ENCODE measurements at regions not wholly inside any gene's neighbourhood (a gene's known extent, or its start where the extent isn't known, plus 50 kb on each side); places are given as distances from the start of the nearest gene placed in this dataset.
"Not testable (repeated sequence)": the region's sequence is repeated elsewhere in the genome, so short reads cannot be mapped to it uniquely, and the experiment has no call there.

DNA sequence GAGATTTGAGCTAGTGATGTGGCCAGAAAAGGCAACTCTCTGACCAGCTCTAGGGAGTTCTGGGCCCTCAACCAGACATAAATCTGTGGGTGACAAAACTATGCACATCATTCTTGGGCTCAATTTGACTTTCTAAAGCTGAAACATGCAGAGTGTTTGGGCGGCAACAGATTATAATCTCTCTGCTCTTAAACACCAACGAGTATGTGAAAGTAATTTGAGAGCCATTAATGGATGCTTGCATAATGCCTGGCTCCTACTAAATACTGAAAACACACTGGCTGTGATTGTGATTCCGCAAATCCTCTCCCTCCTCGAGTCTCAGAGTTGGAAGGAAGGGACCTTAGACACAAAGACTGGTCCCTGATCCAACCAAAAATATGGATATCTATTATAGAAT is 186.7 kb downstream of the UACA start:
- Histone ChIP-seq H3K4me1 (ENCODE audit: control insufficient read depth, insufficient read depth, low read length) (peaks cover 19% of the 10 kb centered on the region), H3K9me3 (ENCODE audit: control insufficient read depth, low read length) (no peaks in the 10 kb centered on the region), H3K9ac (ENCODE audit: low read length) (no peak overlapping the region), H3K27me3 (replicated peaks; ENCODE audit: control insufficient read depth, insufficient read depth, low read length) (peaks cover 85% of the 10 kb centered on the region), H3K36me3 (ENCODE audit: control insufficient read depth, insufficient read depth, low read length, severe bottlenecking) (no peaks in the 10 kb centered on the region), H3K4me3 (ENCODE audit: low read length) (no peak overlapping the region)
- DNase-seq (ENCODE audit: low read depth), result peak; percentile 19

DNA sequence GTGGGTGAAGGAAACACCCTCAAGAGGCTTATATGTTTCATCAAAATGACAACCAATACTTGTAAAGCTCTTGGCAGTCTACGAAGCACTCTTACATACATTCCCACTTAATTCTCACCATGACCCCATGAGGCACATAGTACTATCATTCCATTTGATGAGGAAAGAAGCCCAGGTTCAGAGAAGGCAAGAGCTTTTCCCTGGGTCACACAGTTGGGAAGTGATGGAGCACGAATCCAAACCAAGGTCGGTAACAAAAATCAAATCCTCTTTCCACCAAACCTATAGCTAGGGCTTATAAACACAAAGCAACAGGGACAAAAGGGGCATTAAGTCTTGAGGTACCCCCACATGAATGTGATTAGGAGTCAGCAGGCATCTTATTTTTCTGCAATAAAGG is 187.1 kb downstream of the UACA start:
- no peak for DNase-seq (ENCODE audit: low read depth)
- Histone ChIP-seq H3K4me3 (ENCODE audit: low read length) (no peak overlapping the region), H3K36me3 (ENCODE audit: control insufficient read depth, insufficient read depth, low read length, severe bottlenecking) (no peaks in the 10 kb centered on the region), H3K9ac (ENCODE audit: low read length) (no peak overlapping the region), H3K9me3 (ENCODE audit: control insufficient read depth, low read length) (peaks cover 2% of the 10 kb centered on the region), H3K27me3 (replicated peaks; ENCODE audit: control insufficient read depth, insufficient read depth, low read length) (peaks cover 86% of the 10 kb centered on the region), H3K4me1 (ENCODE audit: control insufficient read depth, insufficient read depth, low read length) (peaks cover 19% of the 10 kb centered on the region)

DNA sequence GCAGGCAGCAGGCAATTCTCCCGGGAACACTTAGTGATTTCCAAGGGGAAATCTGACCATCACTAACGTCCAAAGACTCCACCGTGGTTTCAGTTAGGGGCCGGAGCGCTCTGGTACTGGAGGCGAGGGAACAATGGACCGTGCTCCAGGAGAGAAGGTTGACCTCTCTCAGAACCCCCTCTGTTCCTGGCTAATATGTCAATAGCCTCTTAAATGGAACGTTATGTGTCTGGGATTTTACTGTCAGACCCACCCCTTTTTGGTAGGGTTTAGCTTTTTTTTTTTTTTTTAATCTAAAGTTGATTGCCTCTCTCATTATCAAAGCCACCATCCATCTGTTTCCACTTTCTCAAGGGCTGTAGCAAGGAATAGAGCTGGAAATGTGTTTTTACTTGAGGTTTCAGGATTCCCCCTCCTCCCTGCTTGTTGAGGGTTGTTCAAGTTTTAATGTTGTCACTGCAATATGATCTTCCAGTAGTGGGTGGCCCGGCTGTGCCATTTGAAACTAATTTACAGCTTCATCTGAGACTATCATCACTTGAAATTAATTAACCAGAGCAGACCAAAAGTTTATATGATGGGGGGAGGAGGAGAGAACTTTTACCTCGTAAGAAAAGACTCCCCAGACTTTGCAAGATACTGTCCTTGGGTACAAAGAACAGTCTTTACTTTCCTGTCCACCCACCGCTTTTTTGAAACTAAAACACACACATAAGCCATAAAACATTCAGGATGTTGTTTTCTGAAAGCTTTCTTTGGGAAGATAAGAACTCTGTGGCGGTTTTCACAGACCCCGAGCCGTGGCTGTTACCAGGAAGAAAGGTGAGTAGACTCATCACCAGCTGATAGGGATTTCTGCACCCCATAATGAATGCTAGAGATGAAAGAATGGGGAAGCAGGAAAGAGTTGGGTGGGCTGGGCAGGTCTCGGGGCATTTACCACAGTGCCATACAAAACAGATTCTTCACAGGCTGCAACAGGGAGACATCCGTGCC is 187.8 kb downstream of the UACA start:
- DNase-seq (ENCODE audit: low read depth), result peak; percentile 72
- Histone ChIP-seq H3K27me3 (replicated peaks; ENCODE audit: control insufficient read depth, insufficient read depth, low read length) (peaks cover 81% of the 10 kb centered on the region), H3K9me3 (ENCODE audit: control insufficient read depth, low read length) (peaks cover 2% of the 10 kb centered on the region), H3K4me1 (ENCODE audit: control insufficient read depth, insufficient read depth, low read length) (peaks cover 19% of the 10 kb centered on the region), H3K9ac (ENCODE audit: low read length) (no peak overlapping the region), H3K4me3 (ENCODE audit: low read length) (peak overlapping the region; percentile 26), H3K36me3 (ENCODE audit: control insufficient read depth, insufficient read depth, low read length, severe bottlenecking) (no peaks in the 10 kb centered on the region)

DNA sequence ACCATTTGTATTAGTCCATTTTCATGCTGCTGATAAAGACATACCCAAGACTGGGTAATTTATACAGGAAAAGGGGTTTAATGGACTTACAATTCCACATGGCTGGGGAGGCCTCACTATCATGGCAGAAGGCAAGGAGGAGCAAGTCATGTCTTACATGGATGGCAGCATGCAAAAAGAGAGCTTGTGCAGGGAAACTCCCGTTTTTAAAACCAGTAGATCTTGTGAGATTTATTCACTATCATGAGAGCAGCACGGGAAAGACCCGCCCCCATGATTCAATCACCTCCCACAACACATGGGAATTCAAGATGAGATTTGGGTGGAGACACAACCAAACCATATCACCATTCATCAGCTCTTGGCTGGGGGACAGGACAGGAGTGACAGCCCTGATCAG is 189.0 kb downstream of the UACA start:
- peaks cover 70% of the 10 kb centered on the region for H3K27me3 ChIP-seq (replicated peaks; ENCODE audit: control insufficient read depth, insufficient read depth, low read length)

DNA sequence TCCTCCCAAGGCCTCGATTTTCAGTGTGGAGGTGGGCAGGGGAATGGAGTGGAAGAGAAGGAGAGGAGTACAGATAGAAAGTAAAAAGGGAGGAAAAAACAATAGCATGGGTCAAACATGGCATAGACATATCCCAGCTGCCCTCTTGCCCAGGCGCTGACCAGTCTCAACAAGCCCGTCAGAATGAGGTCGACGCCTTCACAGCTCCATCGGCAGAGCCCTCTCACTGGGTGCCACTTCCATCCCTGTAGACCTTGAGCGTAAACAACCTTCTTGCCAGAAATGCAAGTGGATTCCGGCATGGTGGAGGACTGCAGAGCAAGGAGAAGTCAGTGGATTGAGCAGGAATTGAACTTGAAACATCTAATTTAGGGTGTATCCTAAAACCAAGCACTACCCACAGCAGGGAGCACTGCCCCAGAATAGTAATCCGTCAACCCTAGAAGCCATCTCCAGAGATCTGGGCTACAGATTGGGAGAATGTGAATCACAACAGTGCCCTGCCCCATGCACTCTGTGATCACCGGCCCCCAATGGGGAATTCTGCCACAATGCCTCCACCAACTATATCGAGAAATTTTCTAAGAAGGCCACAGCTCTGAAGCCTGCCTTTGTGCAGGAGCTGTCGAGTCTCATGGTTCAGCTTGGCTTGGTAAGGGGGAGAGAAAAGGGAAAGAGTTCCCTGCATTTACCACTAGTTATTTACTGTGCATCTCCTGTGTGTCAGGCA is 190.1 kb downstream of the UACA start:
- peaks cover 23% of the 10 kb centered on the region for H3K4me1 ChIP-seq (ENCODE audit: control insufficient read depth, insufficient read depth, low read length)
- DNase-seq (ENCODE audit: low read depth), result no peak
- no peaks in the 10 kb centered on the region for H3K36me3 ChIP-seq (ENCODE audit: control insufficient read depth, insufficient read depth, low read length, severe bottlenecking)
- no peak overlapping the region for H3K4me3 ChIP-seq (ENCODE audit: low read length)
- H3K9me3 ChIP-seq (ENCODE audit: control insufficient read depth, low read length), result peaks cover 2% of the 10 kb centered on the region
- peaks cover 64% of the 10 kb centered on the region for H3K27me3 ChIP-seq (replicated peaks; ENCODE audit: control insufficient read depth, insufficient read depth, low read length)
- no peak overlapping the region for H3K9ac ChIP-seq (ENCODE audit: low read length)

More for the DNA sequence above, 189.0 kb downstream of the UACA start:
- H3K36me3 ChIP-seq (ENCODE audit: control insufficient read depth, insufficient read depth, low read length, severe bottlenecking); H3K9me3 ChIP-seq (ENCODE audit: control insufficient read depth, low read length); H3K9ac ChIP-seq (ENCODE audit: low read length); H3K4me3 ChIP-seq (ENCODE audit: low read length); DNase-seq (ENCODE audit: low read depth): not testable (repeated sequence)
- peaks cover 21% of the 10 kb centered on the region for H3K4me1 ChIP-seq (ENCODE audit: control insufficient read depth, insufficient read depth, low read length)

DNA sequence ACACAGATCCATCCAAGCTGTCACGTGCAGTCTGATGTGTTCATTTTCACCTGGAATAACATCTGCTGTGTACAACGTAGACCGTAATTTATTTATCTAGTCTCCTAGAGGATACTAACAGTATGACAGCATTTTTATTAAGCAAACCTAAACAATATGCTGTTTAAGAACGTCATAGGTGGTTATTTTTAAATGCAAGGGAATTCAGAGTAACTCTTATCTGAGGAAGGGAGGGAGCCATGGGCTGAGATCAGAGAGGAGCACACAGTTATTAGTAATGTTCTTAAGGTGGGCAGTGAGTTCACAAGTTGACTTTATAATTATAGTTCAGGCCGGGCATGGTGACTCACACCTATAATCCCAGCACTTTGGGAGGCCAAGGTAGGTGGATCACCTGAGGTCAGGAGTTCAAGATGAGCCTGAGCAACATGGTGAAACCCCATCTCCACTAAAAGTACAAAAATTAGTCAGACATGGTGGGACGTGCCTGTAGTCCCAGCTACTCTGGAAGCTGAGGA is 193.6 kb downstream of the UACA start:
- no peak for DNase-seq (ENCODE audit: low read depth)
- Histone ChIP-seq H3K9me3 (ENCODE audit: control insufficient read depth, low read length) (peaks cover 2% of the 10 kb centered on the region), H3K9ac (ENCODE audit: low read length) (no peak overlapping the region), H3K27me3 (replicated peaks; ENCODE audit: control insufficient read depth, insufficient read depth, low read length) (peaks cover 49% of the 10 kb centered on the region), H3K4me1 (ENCODE audit: control insufficient read depth, insufficient read depth, low read length) (peaks cover 3% of the 10 kb centered on the region), H3K36me3 (ENCODE audit: control insufficient read depth, insufficient read depth, low read length, severe bottlenecking) (no peaks in the 10 kb centered on the region), H3K4me3 (ENCODE audit: low read length) (no peak overlapping the region)

DNA sequence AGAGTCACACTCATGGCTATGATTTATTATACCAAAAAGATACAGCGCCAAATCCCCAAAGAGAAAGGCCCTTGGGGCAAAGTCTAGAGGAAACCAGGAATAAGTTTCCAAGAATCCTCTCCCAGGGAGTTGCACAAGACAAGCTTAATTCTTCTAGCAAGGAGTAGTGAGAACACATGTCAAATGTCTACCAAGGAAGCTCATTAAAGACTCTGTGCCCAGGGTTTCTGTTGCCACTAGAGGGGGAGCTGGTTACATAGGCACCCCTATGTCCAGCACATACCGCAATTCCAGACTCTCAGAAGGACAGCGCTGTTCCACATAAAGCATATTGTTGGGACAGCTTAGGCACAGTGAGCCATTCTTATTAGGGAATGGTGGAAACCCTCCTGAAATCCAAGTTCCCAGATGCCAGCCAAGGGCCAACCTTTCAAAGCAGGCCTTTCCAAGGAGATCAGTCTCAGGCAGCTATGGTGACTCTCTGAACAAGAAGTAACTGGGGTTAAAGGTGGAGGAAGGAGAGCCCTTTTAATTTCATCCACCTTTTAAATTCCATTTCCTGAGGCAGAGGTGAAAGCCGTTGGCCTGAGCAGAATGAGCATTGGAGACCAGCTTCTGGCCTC is 194.2 kb downstream of the UACA start:
- H3K9ac ChIP-seq (ENCODE audit: low read length), result no peak overlapping the region
- H3K9me3 ChIP-seq (ENCODE audit: control insufficient read depth, low read length), result peaks cover 2% of the 10 kb centered on the region
- no peaks in the 10 kb centered on the region for H3K36me3 ChIP-seq (ENCODE audit: control insufficient read depth, insufficient read depth, low read length, severe bottlenecking)
- H3K4me3 ChIP-seq (ENCODE audit: low read length), result no peak overlapping the region
- peaks cover 48% of the 10 kb centered on the region for H3K27me3 ChIP-seq (replicated peaks; ENCODE audit: control insufficient read depth, insufficient read depth, low read length)
- DNase-seq (ENCODE audit: low read depth), result peak; percentile 87
- H3K4me1 ChIP-seq (ENCODE audit: control insufficient read depth, insufficient read depth, low read length), result peaks cover 3% of the 10 kb centered on the region

DNA sequence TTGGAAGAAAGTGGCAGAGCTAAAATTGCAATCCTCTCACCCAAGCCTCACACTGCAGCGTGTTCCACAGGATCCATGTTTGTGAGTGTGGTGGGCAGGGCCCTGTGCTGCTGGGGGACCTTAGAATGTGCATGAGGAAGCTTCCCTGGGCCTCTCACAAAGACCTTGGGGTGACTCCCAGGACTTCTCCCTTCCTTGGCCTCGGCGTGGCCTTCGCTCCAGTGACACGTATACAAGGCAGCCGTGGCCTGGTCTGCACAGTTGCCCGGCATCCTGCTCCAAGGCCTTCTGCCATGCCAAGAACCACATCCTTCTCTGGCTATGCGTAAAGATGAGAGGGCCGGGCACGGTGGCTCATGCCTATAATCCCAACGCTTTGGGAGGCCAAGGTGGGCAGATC is 196.4 kb downstream of the UACA start:
- H3K36me3 ChIP-seq (ENCODE audit: control insufficient read depth, insufficient read depth, low read length, severe bottlenecking), result no peaks in the 10 kb centered on the region
- no peak overlapping the region for H3K4me3 ChIP-seq (ENCODE audit: low read length)
- H3K4me1 ChIP-seq (ENCODE audit: control insufficient read depth, insufficient read depth, low read length), result peaks cover 3% of the 10 kb centered on the region
- peaks cover 46% of the 10 kb centered on the region for H3K27me3 ChIP-seq (replicated peaks; ENCODE audit: control insufficient read depth, insufficient read depth, low read length)
- H3K9ac ChIP-seq (ENCODE audit: low read length), result no peak overlapping the region
- no peak for DNase-seq (ENCODE audit: low read depth)
- H3K9me3 ChIP-seq (ENCODE audit: control insufficient read depth, low read length), result peaks cover 2% of the 10 kb centered on the region

DNA sequence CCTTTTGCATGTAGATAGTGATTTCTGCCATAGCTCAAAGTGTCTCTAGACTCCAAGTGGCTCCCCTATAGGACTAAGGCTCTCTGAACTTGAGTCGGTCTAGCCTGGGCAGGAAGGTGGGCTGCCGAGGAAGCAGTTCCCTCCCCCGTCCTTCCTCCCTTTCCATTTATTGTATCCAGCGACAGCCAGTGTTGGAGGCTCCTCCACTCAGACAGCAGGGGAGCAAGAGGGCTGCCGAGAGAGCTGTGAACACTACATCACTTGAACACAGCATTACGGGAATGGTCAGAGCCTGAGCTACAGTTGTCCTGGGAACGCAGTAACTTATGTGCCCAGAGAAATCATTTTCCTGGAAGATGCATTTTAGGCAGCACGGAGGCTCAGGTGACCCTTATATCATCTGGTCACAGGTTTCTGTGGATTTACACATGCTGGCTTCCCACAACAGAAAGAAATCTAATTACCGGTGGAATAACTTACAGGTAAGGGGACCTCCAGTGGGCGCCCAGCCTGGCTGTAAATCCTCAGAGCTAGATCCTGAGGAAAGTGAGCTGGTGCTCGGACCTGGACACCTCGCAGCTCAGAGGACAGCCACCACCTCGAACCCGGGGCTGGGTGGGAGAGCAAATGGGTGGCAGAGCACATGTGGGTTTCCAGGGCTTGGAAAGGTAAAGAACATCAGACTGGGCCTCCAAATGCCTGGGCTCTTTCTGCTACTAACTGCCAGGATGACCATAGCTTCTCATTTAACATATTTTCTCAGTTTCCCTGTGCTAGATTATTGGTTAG is 197.1 kb downstream of the UACA start:
- peaks cover 46% of the 10 kb centered on the region for H3K27me3 ChIP-seq (replicated peaks; ENCODE audit: control insufficient read depth, insufficient read depth, low read length)
- H3K36me3 ChIP-seq (ENCODE audit: control insufficient read depth, insufficient read depth, low read length, severe bottlenecking), result no peaks in the 10 kb centered on the region
- H3K9me3 ChIP-seq (ENCODE audit: control insufficient read depth, low read length), result no peaks in the 10 kb centered on the region
- H3K4me1 ChIP-seq (ENCODE audit: control insufficient read depth, insufficient read depth, low read length), result peaks cover 3% of the 10 kb centered on the region
- no peak overlapping the region for H3K4me3 ChIP-seq (ENCODE audit: low read length)
- no peak overlapping the region for H3K9ac ChIP-seq (ENCODE audit: low read length)
- DNase-seq (ENCODE audit: low read depth), result no peak

DNA sequence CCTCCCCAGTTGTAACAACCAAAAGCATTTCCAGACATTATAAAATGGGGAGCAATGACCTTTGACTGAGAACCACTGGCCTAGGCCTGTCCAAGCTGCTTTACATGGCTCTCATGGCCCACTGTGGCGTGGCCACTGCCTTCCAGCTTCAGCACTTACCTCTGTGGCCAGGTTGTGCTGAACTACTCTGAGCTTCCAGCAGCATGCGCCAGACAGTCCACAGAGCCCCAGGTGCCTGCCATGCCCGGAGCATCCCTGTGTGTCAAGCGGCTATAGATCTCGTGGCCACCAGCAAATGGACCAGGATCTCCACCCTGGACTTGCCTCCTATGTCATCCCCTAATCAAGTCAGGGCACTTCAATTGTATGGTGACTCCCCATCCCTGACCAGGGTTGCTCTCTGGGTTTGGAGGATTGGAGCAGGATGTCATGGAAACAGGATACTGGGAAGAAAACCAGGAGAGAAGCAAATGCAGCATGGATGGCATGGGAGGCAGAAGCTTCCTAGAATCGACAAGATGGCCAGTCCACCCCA is 199.7 kb downstream of the UACA start:
- Histone ChIP-seq H3K9ac (ENCODE audit: low read length) (no peak overlapping the region), H3K36me3 (ENCODE audit: control insufficient read depth, insufficient read depth, low read length, severe bottlenecking) (no peaks in the 10 kb centered on the region), H3K4me1 (ENCODE audit: control insufficient read depth, insufficient read depth, low read length) (no peaks in the 10 kb centered on the region), H3K9me3 (ENCODE audit: control insufficient read depth, low read length) (no peaks in the 10 kb centered on the region), H3K4me3 (ENCODE audit: low read length) (no peak overlapping the region), H3K27me3 (replicated peaks; ENCODE audit: control insufficient read depth, insufficient read depth, low read length) (peaks cover 63% of the 10 kb centered on the region)
- no peak for DNase-seq (ENCODE audit: low read depth)

Measured in adipocyte (in vitro differentiated cells).